IMR-90 (cell line): ENCODE measurements at regions not wholly inside any gene's neighbourhood (a gene's known extent, or its start where the extent isn't known, plus 50 kb on each side); places are given as distances from the start of the nearest gene placed in this dataset.

Experiments
- ATAC-seq: fragments of 200-7000 bp; cut with Tn5 transposase; 2 replicates; pipeline ENCODE4 v1.9.1; 2020; ENCODE audit warnings: low read depth, mild to moderate bottlenecking, moderate library complexity
- BruUV-seq: library from RNA; stranded (reverse); fragments of 400-500 nt; replicated peaks from 2 replicates; lab custom pipeline; 2021; lab: Mats Ljungman, UMichigan
- CTCF ChIA-PET: fragments of 300-600 bp; formaldehyde crosslinking; extraction: SDS; loops from one replicate; lab custom pipeline; 2021; ENCODE audit warnings: antibody characterized with exemption; lab: Yijun Ruan, JAX
- POLR2A ChIA-PET: fragments of 300-600 bp; sonication (Branson Sonifier 250); formaldehyde crosslinking; loops from one replicate; lab custom pipeline; 2022; ENCODE audit warnings: antibody characterized with exemption; ENCODE audit not compliant: unreplicated experiment; lab: Charles Lee
- DNase-seq: peaks from one replicate; pipeline ENCODE4 v3.0.0; 2013
- H2AFZ ChIP-seq: replicated peaks from 2 replicates; pipeline ENCODE3; 2013; ENCODE audit warnings: low read length, mild to moderate bottlenecking; ENCODE audit not compliant: poor library complexity
- H2AK5ac ChIP-seq: 2 replicates; pipeline ENCODE4 v1.6.1; 2013; ENCODE audit warnings: low read depth, low read length, inconsistent platforms
- H2AK9ac ChIP-seq: replicated peaks from 2 replicates; pipeline ENCODE3; 2013; ENCODE audit warnings: mild to moderate bottlenecking, low read depth, low read length, moderate library complexity; ENCODE audit not compliant: poor library complexity
- H2BK120ac ChIP-seq: 2 replicates; pipeline ENCODE4 v1.6.1; 2013; ENCODE audit warnings: low read depth, low read length, inconsistent platforms
- H2BK15ac ChIP-seq: 3 replicates; pipeline ENCODE4 v1.6.1; 2013; ENCODE audit warnings: low read depth, low read length, inconsistent platforms
- H2BK20ac ChIP-seq: 2 replicates; pipeline ENCODE4 v1.6.1; 2013; ENCODE audit warnings: low read depth, mild to moderate bottlenecking, inconsistent platforms, low read length, moderate library complexity
- H2BK5ac ChIP-seq: 2 replicates; pipeline ENCODE4 v1.6.1; 2013; ENCODE audit warnings: mild to moderate bottlenecking, low read depth, low read length, inconsistent platforms; ENCODE audit not compliant: poor library complexity, severe bottlenecking
- H3K14ac ChIP-seq: replicated peaks from 2 replicates; pipeline ENCODE4 v1.6.1; 2013; ENCODE audit warnings: low read depth, low read length, inconsistent platforms
- H3K18ac ChIP-seq: 2 replicates; pipeline ENCODE4 v1.6.1; 2013; ENCODE audit warnings: low read depth, low read length, control low read depth
- H3K23ac ChIP-seq: 2 replicates; pipeline ENCODE4 v1.6.1; 2013; ENCODE audit warnings: low read depth, low read length, inconsistent platforms
- H3K27ac ChIP-seq: 2 replicates; pipeline ENCODE4 v1.5.1; 2013; ENCODE audit warnings: mild to moderate bottlenecking, control low read depth, low read length; ENCODE audit not compliant: insufficient read depth
- H3K27me3 ChIP-seq: 2 replicates; pipeline ENCODE4 v1.6.1; 2013; ENCODE audit warnings: low read length; ENCODE audit not compliant: control insufficient read depth, insufficient read depth
- H3K36me3 ChIP-seq: 2 replicates; pipeline ENCODE4 v1.6.1; 2013; ENCODE audit warnings: low read length, mixed read lengths; ENCODE audit not compliant: control insufficient read depth, insufficient read depth
- H3K4ac ChIP-seq: 2 replicates; pipeline ENCODE4 v1.6.1; 2013; ENCODE audit warnings: low read depth, low read length, inconsistent platforms
- H3K4me1 ChIP-seq: 2 replicates; pipeline ENCODE4 v1.6.1; 2013; ENCODE audit warnings: low read length, mixed read lengths; ENCODE audit not compliant: control insufficient read depth, insufficient read depth
- H3K4me2 ChIP-seq: 2 replicates; pipeline ENCODE4 v1.6.1; 2013; ENCODE audit warnings: low read depth, mild to moderate bottlenecking, control low read depth, low read length, moderate library complexity
- H3K4me3 ChIP-seq: 2 replicates; pipeline ENCODE4 v1.5.1; 2013; ENCODE audit warnings: low read depth, mild to moderate bottlenecking, control low read depth, low read length, moderate library complexity; ENCODE audit not compliant: insufficient read depth
- H3K56ac ChIP-seq: 2 replicates; pipeline ENCODE4 v1.6.1; 2013; ENCODE audit warnings: low read length, inconsistent platforms; ENCODE audit not compliant: insufficient read depth; ENCODE audit errors: extremely low read depth
- H3K79me1 ChIP-seq, 2 experiments: 2 replicates each; pipeline ENCODE4 v1.6.1; 2013; ENCODE audit warnings: low read length in 2 of 2, inconsistent platforms in 1 of 2, low read depth in 1 of 2
- H3K9ac ChIP-seq: 2 replicates; pipeline ENCODE4 v1.6.1; 2013; ENCODE audit warnings: low read depth, low read length, control low read depth
- H3K9me1 ChIP-seq: 2 replicates; pipeline ENCODE4 v1.6.1; 2013; ENCODE audit warnings: low read length, inconsistent platforms; ENCODE audit not compliant: insufficient read depth
- H3K9me3 ChIP-seq: 2 replicates; pipeline ENCODE4 v1.6.1; 2013; ENCODE audit warnings: low read length; ENCODE audit not compliant: control insufficient read depth, insufficient read depth
- H4K20me1 ChIP-seq: 2 replicates; pipeline ENCODE4 v1.6.1; 2013; ENCODE audit warnings: low read length, inconsistent platforms; ENCODE audit not compliant: insufficient read depth
- H4K5ac ChIP-seq: 2 replicates; pipeline ENCODE4 v1.6.1; 2013; ENCODE audit warnings: mild to moderate bottlenecking, low read depth, low read length, control low read depth
- H4K8ac ChIP-seq, 2 experiments: 2 replicates each; pipeline ENCODE4 v1.6.1; 2013; ENCODE audit warnings: low read depth in 2 of 2, low read length in 2 of 2, control low read depth in 1 of 2, inconsistent platforms in 1 of 2
- H4K91ac ChIP-seq: 2 replicates; pipeline ENCODE4 v1.6.1; 2013; ENCODE audit warnings: low read depth, low read length, inconsistent platforms; ENCODE audit not compliant: insufficient read depth
- CEBPB ChIP-seq: IDR thresholded peaks from 2 replicates; pipeline ENCODE4 v1.6.1; 2012; ENCODE audit warnings: low read depth, low read length, improper control_type of control experiment
- CTCF ChIP-seq: conservative IDR thresholded peaks from 2 replicates; pipeline ENCODE4 v1.5.1; 2012; ENCODE audit warnings: mild to moderate bottlenecking, low read depth, low read length, improper control_type of control experiment
- ELK1 ChIP-seq: fragments of 150-350 bp; IDR thresholded peaks from 2 replicates; pipeline ENCODE4 v1.6.1; 2016; ENCODE audit warnings: low read depth, mild to moderate bottlenecking, low read length, moderate library complexity, borderline replicate concordance
- FOS ChIP-seq: fragments of 150-350 bp; IDR thresholded peaks from 2 replicates; pipeline ENCODE4 v1.6.1; 2016; ENCODE audit warnings: low read depth, low read length
- RCOR1 ChIP-seq: IDR thresholded peaks from 2 replicates; pipeline ENCODE4 v1.6.1; 2012; ENCODE audit warnings: mild to moderate bottlenecking, low read length, improper control_type of control experiment; ENCODE audit not compliant: insufficient replicate concordance
- RFX5 ChIP-seq: IDR thresholded peaks from 2 replicates; pipeline ENCODE4 v1.8.0; 2012; ENCODE audit warnings: low read depth, mild to moderate bottlenecking, low read length, moderate library complexity
- SMC3 ChIP-seq: fragments of 150-350 bp; IDR thresholded peaks from 2 replicates; pipeline ENCODE4 v1.6.1; 2016; ENCODE audit warnings: low read depth, mild to moderate bottlenecking, antibody characterized with exemption, low read length, moderate library complexity
- USF2 ChIP-seq: fragments of 150-350 bp; IDR thresholded peaks from 2 replicates; pipeline ENCODE4 v1.6.1; 2017; ENCODE audit warnings: mild to moderate bottlenecking, antibody characterized with exemption, low read length, low read depth
- WGBS, 2 experiments: methylation state at CpG; one replicate each; pipeline versions ENCODE4 v1.1.5 to v1.1.7; 2013; ENCODE audit warnings: missing lambda C conversion rate in 2 of 2; ENCODE audit not compliant: insufficient read length in 1 of 2; ENCODE audit errors: extremely low coverage in 2 of 2; 5-methylcytosine and 5-hydroxymethylcytosine counted together
- dilution Hi-C: fragments of 300-500 bp; cut with HindIII; formaldehyde crosslinking; loops from one replicate; pipeline ENCODE4 v1.14.3; 2018; ENCODE audit warnings: low sequenced_read_pairs; ENCODE audit not compliant: unreplicated experiment
- in situ Hi-C: fragments of 300-500 bp; cut with MboI; formaldehyde crosslinking; loops from 3 replicates; pipeline ENCODE4 v1.14.3; 2019; ENCODE audit warnings: low sequenced_read_pairs, inconsistent platforms, mixed read lengths
- intact Hi-C: fragments of 100-400 bp; cut with micrococcal nuclease; formaldehyde crosslinking; loops from 2 replicates; pipeline ENCODE4 v1.10.0; 2022

- H3K14ac ChIP-seq, result no peak overlapping the region
- no peak overlapping the region for H3K18ac ChIP-seq
- no peaks in the 10 kb centered on the region for H3K79me1 ChIP-seq
- no peak overlapping the region for H4K5ac ChIP-seq
- H4K8ac ChIP-seq, result no peak overlapping the region
- ChIA-PET CTCF (no interaction called here), POLR2A (no interaction called here)
- H2BK20ac ChIP-seq, result no peak overlapping the region
- no peaks in the 10 kb centered on the region for H3K4me1 ChIP-seq
- no peak overlapping the region for H3K4ac ChIP-seq
- in situ Hi-C loops (no loop called here), intact Hi-C loops (no loop called here), dilution Hi-C loops (no loop called here)
- no peak overlapping the region for H4K91ac ChIP-seq
- no TSS peak for BruUV-seq
- H2BK5ac ChIP-seq, result no peak overlapping the region
- H3K27me3 ChIP-seq, result no peaks in the 10 kb centered on the region
- no peaks in the 10 kb centered on the region for H4K20me1 ChIP-seq
- no peak overlapping the region for H2BK15ac ChIP-seq
- no peak overlapping the region for H2AK9ac ChIP-seq
- no peaks in the 10 kb centered on the region for H3K9me1 ChIP-seq
- H2AFZ ChIP-seq, result no peak overlapping the region
- H3K9me3 ChIP-seq, result no peaks in the 10 kb centered on the region
- no peak overlapping the region for H3K4me3 ChIP-seq
- no peak overlapping the region for H2AK5ac ChIP-seq
- H2BK120ac ChIP-seq, result no peak overlapping the region
- DNase-seq, result no peak
- ATAC-seq, result no peak
- no peak overlapping the region for H3K4me2 ChIP-seq
- no peak for TF ChIP-seq CEBPB
- TF ChIP-seq SMC3, result no peak
- no peak for TF ChIP-seq CTCF
- no peak for TF ChIP-seq FOS
- no peak for TF ChIP-seq RFX5
- no peak for TF ChIP-seq USF2
- TF ChIP-seq RCOR1, result no peak
- TF ChIP-seq ELK1, result no peak
- no CpG with 5 or more reads among the region's 1 CpG for WGBS, 2 experiments
- H3K9ac ChIP-seq, result no peak overlapping the region
- no peaks in the 10 kb centered on the region for H3K36me3 ChIP-seq
- H3K27ac ChIP-seq, result no peak overlapping the region
- no peak overlapping the region for H3K23ac ChIP-seq
- H3K56ac ChIP-seq, result no peak overlapping the region
These were observed 251.4 kb upstream of the ATXN7L3B start for GRCh38 chr12:74286254-74286653.
